ENCODE measurements at regions not wholly inside any gene's neighbourhood (a gene's known extent, or its start where the extent isn't known, plus 50 kb on each side); places are given as distances from the start of the nearest gene placed in this dataset.
"Not testable (repeated sequence)": the region's sequence is repeated elsewhere in the genome, so short reads cannot be mapped to it uniquely, and the experiment has no call there.

DNA sequence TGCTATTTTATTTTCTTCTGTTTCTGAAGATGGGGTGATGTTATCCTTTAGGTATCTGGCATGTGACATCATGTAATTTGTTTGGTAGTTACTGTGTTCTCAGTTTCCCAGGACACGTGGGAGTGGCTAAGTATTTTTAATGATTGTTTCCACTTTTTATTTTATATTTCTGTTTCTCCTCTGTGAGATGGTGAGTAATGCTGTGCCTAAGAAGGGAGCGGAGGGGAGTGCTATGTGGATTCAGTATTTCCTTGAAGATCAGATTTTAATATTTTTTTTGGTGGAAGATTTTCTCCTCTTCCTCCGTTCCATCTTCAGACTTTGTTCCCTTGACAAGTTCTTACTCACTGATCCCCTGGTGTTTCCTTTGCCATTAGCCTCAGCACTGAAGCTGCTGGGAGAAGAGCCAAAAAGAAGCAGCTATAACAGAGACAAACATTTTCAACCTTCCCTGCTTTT, 180.0 kb upstream of the MMADHC start:
- Histone ChIP-seq H3K4me1 (ENCODE audit: control insufficient read depth, insufficient read depth, low read length) (peaks cover 3% of the 10 kb centered on the region), H3K36me3 (ENCODE audit: control insufficient read depth, insufficient read depth, low read length) (no peaks in the 10 kb centered on the region), H3K9me3 (ENCODE audit: control insufficient read depth, low read length) (no peaks in the 10 kb centered on the region), H3K4me3 (ENCODE audit: insufficient read depth, low read depth, low read length) (no peak overlapping the region), H3K27me3 (ENCODE audit: control insufficient read depth, insufficient read depth, low read length, poor library complexity, severe bottlenecking) (no peaks in the 10 kb centered on the region), H3K27ac (ENCODE audit: insufficient read depth, low read depth, low read length, poor library complexity, severe bottlenecking) (no peak overlapping the region)
- 82 to 90% methylated on average over 2 to 3 of the region's 3 CpGs for WGBS, 2 experiments

DNA sequence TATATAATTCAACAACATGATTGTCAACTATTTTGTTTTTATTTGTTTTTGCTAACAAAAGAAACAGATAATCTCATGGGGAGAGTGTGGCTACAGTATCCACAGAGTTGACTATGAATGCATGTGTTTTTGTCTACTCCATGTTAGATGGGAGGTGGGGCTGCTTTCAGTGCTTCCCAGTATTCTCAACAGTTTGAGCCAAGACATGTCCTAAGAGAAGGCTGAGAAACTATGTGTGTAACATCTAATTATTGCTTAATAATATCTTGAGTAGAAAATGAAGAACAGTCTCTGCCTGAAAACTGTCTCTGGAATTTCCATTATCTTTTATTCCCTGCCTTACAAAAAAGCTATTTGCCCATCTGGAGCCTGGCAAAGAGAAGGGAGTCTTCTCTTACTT, 178.8 kb upstream of the MMADHC start:
- peaks cover 3% of the 10 kb centered on the region for H3K4me1 ChIP-seq (ENCODE audit: control insufficient read depth, insufficient read depth, low read length)
- H3K9me3 ChIP-seq (ENCODE audit: control insufficient read depth, low read length) = no peaks in the 10 kb centered on the region
- H3K4me3 ChIP-seq (ENCODE audit: insufficient read depth, low read depth, low read length) = no peak overlapping the region

DNA sequence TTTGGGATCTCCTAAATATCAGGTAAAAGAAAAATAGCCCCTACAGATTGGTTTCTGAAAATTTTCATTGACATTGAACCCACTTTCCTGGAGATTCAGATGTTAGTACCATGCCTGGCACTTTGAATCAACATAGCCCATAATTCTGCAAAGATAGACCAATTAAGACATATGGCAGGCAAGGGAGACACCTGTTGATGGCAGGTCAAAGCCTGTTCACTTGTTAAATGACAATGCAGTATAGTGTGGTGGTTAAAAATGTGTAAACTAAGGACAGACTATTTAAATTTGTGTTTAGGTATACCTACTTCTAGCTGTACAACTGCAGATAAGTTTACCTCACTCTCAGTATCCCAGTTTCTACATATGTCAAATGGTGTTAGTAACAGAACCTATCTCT, 178.1 kb upstream of the MMADHC start:
- no peaks in the 10 kb centered on the region for H3K27me3 ChIP-seq (ENCODE audit: control insufficient read depth, insufficient read depth, low read length, poor library complexity, severe bottlenecking)
- no peak overlapping the region for H3K27ac ChIP-seq (ENCODE audit: insufficient read depth, low read depth, low read length, poor library complexity, severe bottlenecking)
- no peaks in the 10 kb centered on the region for H3K9me3 ChIP-seq (ENCODE audit: control insufficient read depth, low read length)
- no peak overlapping the region for H3K4me3 ChIP-seq (ENCODE audit: insufficient read depth, low read depth, low read length)
- H3K4me1 ChIP-seq (ENCODE audit: control insufficient read depth, insufficient read depth, low read length) = peaks cover 3% of the 10 kb centered on the region
- H3K36me3 ChIP-seq (ENCODE audit: control insufficient read depth, insufficient read depth, low read length) = no peaks in the 10 kb centered on the region

More for the DNA sequence above, 178.8 kb upstream of the MMADHC start:
- Histone ChIP-seq H3K36me3 (ENCODE audit: control insufficient read depth, insufficient read depth, low read length) (no peaks in the 10 kb centered on the region), H3K27ac (ENCODE audit: insufficient read depth, low read depth, low read length, poor library complexity, severe bottlenecking) (no peak overlapping the region), H3K27me3 (ENCODE audit: control insufficient read depth, insufficient read depth, low read length, poor library complexity, severe bottlenecking) (no peaks in the 10 kb centered on the region)

DNA sequence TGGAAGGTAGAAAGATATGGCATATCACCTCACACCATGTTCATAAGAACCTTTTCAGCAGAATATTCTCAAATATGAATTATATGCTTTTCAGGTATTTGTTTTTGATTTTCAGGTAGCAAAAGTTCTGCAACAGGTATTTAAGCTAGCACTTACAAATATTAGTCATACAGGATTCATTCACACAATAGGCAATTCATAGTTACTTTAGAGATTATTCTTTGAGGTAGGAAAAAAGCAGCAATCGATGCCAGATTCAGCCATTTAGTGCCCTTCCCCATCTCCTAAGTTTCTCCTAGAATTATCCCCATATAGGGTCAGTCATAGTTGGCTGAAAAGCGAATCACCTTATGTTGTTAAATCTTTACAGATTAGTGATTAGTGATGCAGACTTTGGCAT, 177.4 kb upstream of the MMADHC start:
- Histone ChIP-seq H3K4me1 (ENCODE audit: control insufficient read depth, insufficient read depth, low read length) (peaks cover 3% of the 10 kb centered on the region), H3K9me3 (ENCODE audit: control insufficient read depth, low read length) (no peaks in the 10 kb centered on the region), H3K4me3 (ENCODE audit: insufficient read depth, low read depth, low read length) (no peak overlapping the region), H3K36me3 (ENCODE audit: control insufficient read depth, insufficient read depth, low read length) (no peaks in the 10 kb centered on the region), H3K27ac (ENCODE audit: insufficient read depth, low read depth, low read length, poor library complexity, severe bottlenecking) (no peak overlapping the region), H3K27me3 (ENCODE audit: control insufficient read depth, insufficient read depth, low read length, poor library complexity, severe bottlenecking) (no peaks in the 10 kb centered on the region)
- 93 to 94% methylated on average over 2 of the region's 2 CpGs for WGBS, 2 experiments

DNA sequence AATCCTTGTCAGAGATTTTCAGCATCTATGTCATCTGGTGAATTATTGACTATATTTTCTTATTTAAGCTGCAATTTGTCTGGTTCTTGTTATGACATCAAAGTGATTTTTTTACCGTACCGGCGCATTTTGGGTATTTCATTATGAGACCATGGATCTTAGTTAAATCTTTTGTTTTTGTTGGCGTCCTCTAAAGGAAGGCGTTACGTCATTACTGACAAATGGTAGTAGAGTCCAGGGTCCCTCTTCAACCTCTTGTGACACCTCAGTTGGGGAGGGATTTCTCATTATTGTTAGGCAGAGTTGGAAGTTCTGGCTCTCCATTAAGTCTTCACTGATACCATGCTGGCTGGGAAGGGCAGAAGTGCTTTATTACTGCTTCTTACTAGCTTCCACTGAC, 175.8 kb upstream of the MMADHC start:
- Histone ChIP-seq H3K27ac (ENCODE audit: insufficient read depth, low read depth, low read length, poor library complexity, severe bottlenecking) (no peak overlapping the region), H3K27me3 (ENCODE audit: control insufficient read depth, insufficient read depth, low read length, poor library complexity, severe bottlenecking) (no peaks in the 10 kb centered on the region), H3K4me1 (ENCODE audit: control insufficient read depth, insufficient read depth, low read length) (no peaks in the 10 kb centered on the region), H3K36me3 (ENCODE audit: control insufficient read depth, insufficient read depth, low read length) (no peaks in the 10 kb centered on the region), H3K4me3 (ENCODE audit: insufficient read depth, low read depth, low read length) (no peak overlapping the region), H3K9me3 (ENCODE audit: control insufficient read depth, low read length) (no peaks in the 10 kb centered on the region)
- 79 to 80% methylated on average over 6 of the region's 6 CpGs for WGBS, 2 experiments

DNA sequence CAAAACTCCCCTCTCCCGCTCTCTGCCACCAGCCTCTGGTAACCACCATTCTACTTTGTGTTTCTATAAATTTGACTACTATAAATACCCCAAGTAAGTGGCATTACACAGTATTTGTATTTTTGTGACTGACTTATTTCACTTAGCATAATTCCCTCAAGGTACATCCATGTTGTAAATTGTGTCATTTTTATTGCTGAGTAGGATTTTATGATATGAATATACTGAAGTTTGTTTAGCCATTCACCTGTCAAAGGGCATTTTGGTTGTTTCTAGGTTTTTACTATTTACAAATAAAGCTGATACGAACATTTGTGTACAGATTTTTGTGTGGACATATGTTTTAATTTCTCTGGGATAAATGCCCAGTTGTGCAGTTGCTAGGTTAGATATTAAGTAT, 174.0 kb upstream of the MMADHC start:
- Histone ChIP-seq H3K4me3 (ENCODE audit: insufficient read depth, low read depth, low read length) (no peak overlapping the region), H3K9me3 (ENCODE audit: control insufficient read depth, low read length) (no peaks in the 10 kb centered on the region), H3K27ac (ENCODE audit: insufficient read depth, low read depth, low read length, poor library complexity, severe bottlenecking) (no peak overlapping the region), H3K27me3 (ENCODE audit: control insufficient read depth, insufficient read depth, low read length, poor library complexity, severe bottlenecking) (no peaks in the 10 kb centered on the region), H3K4me1 (ENCODE audit: control insufficient read depth, insufficient read depth, low read length) (no peaks in the 10 kb centered on the region), H3K36me3 (ENCODE audit: control insufficient read depth, insufficient read depth, low read length) (no peaks in the 10 kb centered on the region)
- 94 to 96% methylated on average over 2 of the region's 2 CpGs for whole genome bisulfite sequencing, 2 experiments

DNA sequence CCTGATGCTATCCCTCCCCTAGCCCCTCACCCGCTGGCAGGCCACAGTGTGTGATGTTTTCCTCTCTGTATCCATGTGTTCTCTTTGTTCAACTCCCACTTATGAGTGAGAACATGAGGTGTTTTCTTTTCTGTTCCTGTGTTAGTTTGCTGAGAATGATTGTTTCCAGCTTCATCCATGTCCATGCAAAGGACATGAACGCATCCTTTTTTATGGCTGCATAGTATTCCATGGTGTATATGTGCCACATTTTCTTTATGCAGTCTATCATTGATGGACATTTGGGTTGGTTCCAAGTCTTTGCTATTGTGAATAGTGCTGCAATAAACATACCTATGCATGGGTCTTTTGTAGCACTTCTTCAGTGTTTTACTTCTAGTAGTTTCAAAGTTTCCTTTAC, 171.8 kb upstream of the MMADHC start:
- 90 to 100% methylated on average over 2 of the region's 2 CpGs for WGBS, 2 experiments

DNA sequence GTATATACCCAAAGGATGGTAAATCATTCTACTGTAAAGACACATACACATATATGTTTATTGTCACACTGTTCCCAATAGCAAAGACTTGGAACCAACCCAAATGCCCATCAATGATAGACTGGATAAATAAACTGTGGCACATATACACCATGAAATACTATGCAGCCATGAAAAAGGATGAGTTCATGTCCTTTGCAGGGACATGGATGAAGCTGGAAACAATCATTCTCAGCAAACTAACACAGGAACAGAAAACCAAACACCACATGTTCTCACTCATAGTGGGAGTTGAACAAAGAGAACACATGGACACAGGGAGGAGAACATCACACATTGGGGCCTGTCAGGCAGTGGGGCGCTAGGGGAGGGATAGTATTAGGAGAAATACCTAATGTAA, 167.1 kb upstream of the MMADHC start:
- H3K9me3 ChIP-seq (ENCODE audit: control insufficient read depth, low read length); H3K4me3 ChIP-seq (ENCODE audit: insufficient read depth, low read depth, low read length): not testable (repeated sequence)
- 92 to 94% methylated on average over 1 of the region's 1 CpG for WGBS, 2 experiments

More for the DNA sequence above, 171.8 kb upstream of the MMADHC start:
- not testable (repeated sequence) for H3K9me3 ChIP-seq (ENCODE audit: control insufficient read depth, low read length); H3K4me1 ChIP-seq (ENCODE audit: control insufficient read depth, insufficient read depth, low read length); H3K27me3 ChIP-seq (ENCODE audit: control insufficient read depth, insufficient read depth, low read length, poor library complexity, severe bottlenecking); H3K36me3 ChIP-seq (ENCODE audit: control insufficient read depth, insufficient read depth, low read length); H3K4me3 ChIP-seq (ENCODE audit: insufficient read depth, low read depth, low read length); H3K27ac ChIP-seq (ENCODE audit: insufficient read depth, low read depth, low read length, poor library complexity, severe bottlenecking)

DNA sequence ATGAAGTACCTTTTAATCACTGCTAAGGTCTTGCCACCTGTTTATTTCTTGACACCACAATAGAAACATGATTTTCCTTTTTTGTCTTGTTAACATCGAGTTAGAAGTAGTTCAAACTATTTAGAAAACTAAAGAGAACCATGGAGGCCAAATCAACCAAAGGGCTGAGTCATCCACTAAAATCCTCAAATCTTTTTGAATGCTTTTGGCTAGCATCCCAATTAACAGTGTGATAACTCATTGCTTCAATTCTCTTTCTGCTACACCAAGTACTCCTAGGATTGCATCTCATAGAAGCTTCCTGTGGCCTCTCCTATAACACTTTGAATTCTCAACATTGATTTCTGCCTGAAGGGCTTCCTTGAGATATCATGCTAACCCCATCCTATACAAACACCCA, 159.9 kb upstream of the MMADHC start:
- no peak overlapping the region for H3K4me3 ChIP-seq (ENCODE audit: insufficient read depth, low read depth, low read length)
- H3K9me3 ChIP-seq (ENCODE audit: control insufficient read depth, low read length) = no peaks in the 10 kb centered on the region
- no peaks in the 10 kb centered on the region for H3K4me1 ChIP-seq (ENCODE audit: control insufficient read depth, insufficient read depth, low read length)
- 88 to 100% methylated on average over 1 of the region's 1 CpG for WGBS, 2 experiments
- H3K36me3 ChIP-seq (ENCODE audit: control insufficient read depth, insufficient read depth, low read length) = no peaks in the 10 kb centered on the region
- no peak overlapping the region for H3K27ac ChIP-seq (ENCODE audit: insufficient read depth, low read depth, low read length, poor library complexity, severe bottlenecking)
- no peaks in the 10 kb centered on the region for H3K27me3 ChIP-seq (ENCODE audit: control insufficient read depth, insufficient read depth, low read length, poor library complexity, severe bottlenecking)

More for the DNA sequence above, 167.1 kb upstream of the MMADHC start:
- H3K27ac ChIP-seq (ENCODE audit: insufficient read depth, low read depth, low read length, poor library complexity, severe bottlenecking); H3K4me1 ChIP-seq (ENCODE audit: control insufficient read depth, insufficient read depth, low read length); H3K27me3 ChIP-seq (ENCODE audit: control insufficient read depth, insufficient read depth, low read length, poor library complexity, severe bottlenecking); H3K36me3 ChIP-seq (ENCODE audit: control insufficient read depth, insufficient read depth, low read length): not testable (repeated sequence)

DNA sequence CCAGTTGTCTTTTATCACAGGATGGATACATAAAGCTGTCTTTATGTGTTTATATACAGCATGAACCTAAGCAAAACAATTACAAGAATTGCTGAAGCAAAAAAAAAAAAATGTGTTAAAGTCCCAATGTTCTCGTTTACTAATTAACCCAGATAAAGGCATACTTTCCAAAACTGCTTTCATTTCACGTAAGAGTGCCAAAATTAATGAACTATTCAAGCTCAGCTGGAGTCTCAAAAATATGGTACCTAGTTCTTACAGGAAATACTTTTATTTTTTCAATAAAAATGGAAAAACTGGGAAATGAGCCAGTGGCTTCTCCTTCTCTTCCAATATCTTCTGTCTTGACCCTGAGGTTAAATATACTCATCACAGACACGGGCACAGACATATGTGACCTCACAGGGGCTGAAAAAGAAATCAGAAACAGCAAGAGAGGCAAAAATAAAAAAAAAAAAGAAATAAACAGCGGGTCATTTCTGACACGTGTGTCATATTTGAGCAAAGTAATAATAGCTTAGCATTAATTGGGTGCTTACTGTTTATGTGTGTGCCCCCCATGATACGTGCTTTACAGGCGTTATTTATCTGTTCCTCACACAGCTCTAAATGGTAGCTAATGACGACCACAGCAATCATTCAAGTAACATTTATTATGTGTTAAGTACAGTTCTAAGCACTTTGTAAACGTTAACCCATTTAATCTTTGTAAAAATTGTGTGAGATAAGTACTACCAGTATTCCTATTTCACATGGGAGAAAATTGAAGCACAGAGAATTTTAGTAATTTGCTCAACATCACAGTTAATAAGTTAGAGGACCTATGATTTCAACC, 158.0 kb upstream of the MMADHC start:
- Histone ChIP-seq H3K36me3 (ENCODE audit: control insufficient read depth, insufficient read depth, low read length) (no peaks in the 10 kb centered on the region), H3K27me3 (ENCODE audit: control insufficient read depth, insufficient read depth, low read length, poor library complexity, severe bottlenecking) (no peaks in the 10 kb centered on the region), H3K4me1 (ENCODE audit: control insufficient read depth, insufficient read depth, low read length) (no peaks in the 10 kb centered on the region), H3K4me3 (ENCODE audit: insufficient read depth, low read depth, low read length) (no peak overlapping the region), H3K27ac (ENCODE audit: insufficient read depth, low read depth, low read length, poor library complexity, severe bottlenecking) (no peak overlapping the region), H3K9me3 (ENCODE audit: control insufficient read depth, low read length) (no peaks in the 10 kb centered on the region)
- 98 to 100% methylated on average over 8 to 9 of the region's 9 CpGs for WGBS, 2 experiments

All from ectodermal cell (in vitro differentiated cells).